SW 1271 (cell line): ENCODE measurements at regions not wholly inside any gene's neighbourhood (a gene's known extent, or its start where the extent isn't known, plus 50 kb on each side); places are given as distances from the start of the nearest gene placed in this dataset.

Experiments
- DNase-seq, 2 experiments: peaks; one replicate each; lab custom pipeline; 2025; lab: John Stamatoyannopoulos, UW

- DNase-seq = no peak
Observed at GRCh38 chr6:54440549-54440948, 132.3 kb downstream of the TINAG start.

DNA sequence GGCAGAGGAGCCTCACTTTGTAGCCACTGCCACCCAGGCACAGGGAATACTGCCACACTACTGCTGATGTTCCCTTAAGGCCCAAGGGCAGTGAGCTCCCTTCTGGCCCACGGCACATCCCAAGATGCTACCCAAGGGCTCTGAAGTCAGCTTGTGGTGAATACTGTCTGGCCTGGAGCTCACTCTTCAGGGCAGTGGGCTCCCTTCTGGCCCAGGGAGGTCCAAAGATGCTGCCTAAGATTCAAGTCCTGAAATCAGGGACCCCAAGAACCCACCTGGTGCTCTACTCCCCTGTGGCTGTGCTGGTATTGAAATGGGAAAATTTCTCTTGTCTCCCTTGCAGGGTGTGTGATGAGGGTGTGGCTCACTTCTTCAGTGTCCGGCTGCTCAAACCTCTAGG, 132.8 kb downstream of the TINAG start:
- no peak for DNase-seq

DNA sequence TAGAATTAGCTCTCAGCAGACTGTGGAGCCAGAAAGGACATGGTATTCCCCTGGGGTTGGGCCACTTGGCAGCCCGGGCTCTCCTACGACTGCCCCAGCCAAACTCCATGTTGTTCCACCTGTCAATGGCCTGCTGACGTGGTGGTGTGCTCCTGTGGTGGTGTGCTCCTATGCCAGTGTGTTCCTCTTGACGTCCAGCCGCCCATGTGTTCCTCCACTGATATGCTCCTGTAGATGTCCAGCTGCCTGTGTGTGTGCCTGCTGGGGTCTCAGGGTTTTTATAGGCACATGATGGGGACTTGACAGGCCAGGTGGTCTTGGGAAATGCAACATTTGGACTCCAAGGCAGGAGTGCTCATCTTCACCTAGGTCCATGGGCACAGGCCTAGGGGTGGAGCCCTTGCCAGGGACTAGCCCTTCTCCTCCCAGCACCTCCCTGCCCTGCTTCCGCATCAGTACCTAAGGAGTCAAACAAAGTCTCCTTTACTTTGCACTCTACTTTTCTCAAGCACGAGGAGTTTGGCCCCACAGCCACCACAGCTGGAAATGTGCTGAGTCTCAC, 133.5 kb downstream of the TINAG start:
- DNase-seq = no peak

GRCh38 chr6:54445207-54445606, 137.0 kb downstream of the TINAG start:
- no peak for DNase-seq

DNA sequence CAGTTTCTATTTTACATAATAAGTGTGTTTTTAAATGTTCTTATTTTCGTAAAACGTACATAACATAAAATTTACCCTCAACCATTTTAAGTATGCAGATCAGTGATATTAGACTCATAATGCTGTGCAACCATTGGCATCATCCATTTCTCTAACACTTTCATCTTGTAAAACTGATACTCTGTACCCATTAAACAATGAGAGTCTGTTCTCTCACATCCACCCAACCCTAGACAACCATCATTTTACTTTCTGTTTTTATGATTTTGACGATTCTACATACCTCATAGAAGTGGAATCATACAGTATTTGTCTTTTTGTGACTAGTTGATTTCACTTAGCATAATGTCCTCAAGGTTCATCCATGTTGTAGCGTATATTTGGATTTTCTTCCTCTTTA, 140.4 kb downstream of the TINAG start:
- no peak for DNase-seq

- DNase-seq = no peak
Observed at GRCh38 chr6:54451516-54451915, 143.3 kb downstream of the TINAG start.

- DNase-seq = no peak
Observed at GRCh38 chr6:54463354-54464024, 155.2 kb downstream of the TINAG start.

- no peak for DNase-seq
Observed at GRCh38 chr6:54465649-54466300, 157.5 kb downstream of the TINAG start.

GRCh38 chr6:54467384-54467783, 159.1 kb downstream of the TINAG start:
- no peak for DNase-seq

DNA sequence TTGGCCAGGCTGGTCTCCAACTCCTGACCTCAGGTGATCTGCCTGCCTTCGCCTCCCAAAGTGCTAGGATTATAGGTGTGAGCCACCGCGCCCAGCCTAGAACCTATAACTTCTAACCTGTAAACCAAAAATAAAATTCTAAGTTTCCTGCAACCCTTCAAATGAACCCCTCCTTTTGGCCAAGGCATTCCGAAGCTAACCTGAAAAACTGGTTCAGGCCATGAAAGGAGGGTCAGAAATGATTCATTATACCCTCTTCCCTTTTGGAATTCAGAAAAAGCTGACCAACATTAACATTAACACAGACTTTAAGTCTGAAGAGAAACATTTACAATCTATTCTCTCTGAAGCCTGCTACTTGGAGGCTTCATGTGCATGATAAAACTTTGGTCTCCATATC, 165.1 kb downstream of the TINAG start:
- DNase-seq = no peak

DNA sequence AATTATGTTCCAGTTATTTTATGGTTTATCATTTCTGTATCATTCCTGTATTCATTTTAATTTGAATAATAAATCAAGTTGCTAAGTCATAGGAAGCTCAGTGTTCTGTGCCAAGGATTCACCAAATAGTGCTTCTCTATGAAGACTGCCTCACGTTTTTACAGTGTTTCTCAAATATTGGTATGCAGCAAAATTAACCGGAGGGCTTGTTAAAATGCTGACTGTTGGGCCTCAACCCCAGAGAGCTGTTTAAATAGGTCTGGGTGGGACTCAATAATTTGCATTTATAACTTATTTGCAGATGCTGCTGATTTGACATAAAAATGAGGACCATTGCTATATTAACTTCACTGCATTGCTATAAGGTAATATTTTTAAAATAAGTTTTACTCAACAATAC, 166.7 kb downstream of the TINAG start:
- DNase-seq = no peak

DNA sequence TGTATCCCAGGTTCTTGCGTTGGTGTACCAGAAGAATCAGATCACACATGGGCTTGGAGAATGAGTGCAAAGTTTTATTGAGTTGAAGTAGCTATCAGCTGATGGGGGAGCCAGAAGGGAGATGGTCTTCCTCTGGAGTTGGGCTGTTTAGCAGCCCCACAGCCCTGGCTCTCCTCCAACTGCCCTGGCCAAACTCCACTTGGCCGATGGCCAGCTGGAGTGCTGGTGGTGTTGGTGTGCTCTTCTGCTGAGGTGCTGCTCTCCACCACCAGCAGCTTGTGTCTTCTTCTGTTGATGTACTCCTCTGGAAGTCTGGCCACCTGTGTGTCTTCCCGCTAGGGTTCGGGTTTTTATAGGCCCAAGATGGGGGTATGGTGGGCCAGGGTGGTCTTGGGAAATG, 172.8 kb downstream of the TINAG start:
- DNase-seq = no peak

DNA sequence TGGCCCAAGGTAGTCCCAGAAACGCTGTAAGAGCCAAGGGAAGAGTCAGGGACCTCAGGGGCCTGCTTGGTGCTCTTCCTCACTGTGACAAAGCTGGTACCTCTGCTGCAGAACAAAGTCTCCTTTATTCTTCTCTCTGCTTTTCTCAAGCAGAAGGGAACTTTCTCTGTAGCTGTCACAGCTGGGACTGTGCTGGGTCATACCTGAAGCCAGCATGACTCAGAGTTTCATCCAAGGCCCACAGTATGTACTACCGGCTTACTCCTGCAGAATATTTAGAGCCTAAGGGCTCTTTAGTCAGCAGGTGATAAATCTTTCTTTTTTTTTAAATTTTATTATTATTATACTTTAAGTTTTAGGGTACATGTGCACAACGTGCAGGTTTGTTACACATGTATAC, 183.2 kb downstream of the TINAG start:
- DNase-seq = no peak

DNA sequence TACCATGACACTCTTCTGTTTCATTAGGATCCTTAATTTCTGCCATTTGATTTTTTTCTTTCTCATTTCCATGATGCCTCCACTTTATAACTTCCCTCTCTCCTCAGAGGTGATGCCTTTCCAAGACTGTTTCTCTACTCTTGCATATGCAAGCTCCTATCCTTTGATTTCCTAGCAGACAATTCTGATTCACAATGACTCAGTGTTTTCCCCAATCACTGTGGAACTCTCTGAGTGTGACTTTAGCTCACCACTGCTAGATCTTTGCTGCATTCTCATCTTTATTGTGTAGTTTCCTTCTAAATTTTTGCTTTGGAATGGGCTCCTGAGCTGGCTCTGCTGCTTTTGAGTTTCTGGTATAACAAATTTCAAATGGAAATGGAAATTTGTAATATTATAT, 184.9 kb downstream of the TINAG start:
- DNase-seq = no peak

- no peak for DNase-seq
Observed at GRCh38 chr6:54503144-54503543, 194.9 kb downstream of the TINAG start.

DNA sequence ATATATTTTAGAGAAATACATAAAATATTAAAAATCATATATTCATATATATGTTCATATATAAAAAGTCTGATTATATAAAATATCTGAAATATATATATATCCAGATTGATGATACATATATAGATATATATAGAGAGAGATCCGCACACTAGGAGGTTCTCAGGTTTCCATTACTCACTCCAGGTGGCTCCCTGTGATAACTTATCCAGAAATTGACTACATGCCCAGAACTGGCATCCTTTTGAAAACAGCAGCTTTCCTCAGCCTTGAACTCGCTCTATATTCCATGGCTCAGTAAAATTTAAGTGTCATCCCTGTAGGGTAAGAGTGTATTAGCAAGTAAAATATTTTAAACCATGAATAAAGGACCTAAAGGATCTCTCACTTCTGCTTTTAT, 206.8 kb downstream of the TINAG start:
- no peak for DNase-seq

- DNase-seq = no peak
Observed at GRCh38 chr6:54515713-54516112, 207.5 kb downstream of the TINAG start.

GRCh38 chr6:54516321-54516720, 208.1 kb downstream of the TINAG start:
- DNase-seq = no peak

DNA sequence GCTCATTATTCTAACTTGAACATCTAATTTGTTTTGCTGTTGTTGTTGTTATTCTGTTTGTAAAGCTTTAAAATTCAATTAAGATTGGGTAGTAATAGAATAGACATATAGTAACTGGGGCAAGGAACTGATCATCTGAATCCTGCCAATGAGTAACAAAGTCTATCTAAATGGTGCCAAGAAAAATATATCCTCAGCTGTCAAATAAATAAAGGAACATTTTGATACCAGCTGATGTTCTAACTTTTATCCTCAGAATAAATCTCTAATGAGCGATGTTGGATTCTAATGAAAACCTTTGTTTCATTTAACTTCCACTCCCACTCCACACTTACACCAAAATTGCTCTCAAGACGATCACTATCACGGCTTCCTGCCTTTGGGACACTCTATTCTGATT, 210.9 kb downstream of the TINAG start:
- no peak for DNase-seq

DNA sequence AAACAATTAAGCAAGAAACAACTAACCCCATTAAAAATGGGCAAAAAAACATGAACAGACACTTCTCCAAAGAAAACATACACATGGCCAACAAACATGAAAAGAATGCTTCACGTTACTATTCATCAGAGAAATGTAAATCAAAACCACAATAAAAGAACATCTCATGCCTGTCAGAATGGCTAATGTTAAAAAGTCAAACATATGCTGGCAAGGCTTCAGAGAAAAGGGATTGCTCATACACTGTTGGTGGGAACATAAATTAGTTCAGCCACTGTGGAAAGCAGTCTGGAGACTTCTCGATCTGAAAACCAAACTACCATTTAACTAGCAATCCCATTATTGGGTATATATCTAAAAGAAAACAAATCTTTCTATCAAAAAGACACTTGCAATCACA, 217.5 kb downstream of the TINAG start:
- no peak for DNase-seq

- DNase-seq = no peak
Observed at GRCh38 chr6:54533567-54533966, 225.3 kb downstream of the TINAG start.

GRCh38 chr6:54535568-54535967, 227.3 kb downstream of the TINAG start:
- no peak for DNase-seq

DNA sequence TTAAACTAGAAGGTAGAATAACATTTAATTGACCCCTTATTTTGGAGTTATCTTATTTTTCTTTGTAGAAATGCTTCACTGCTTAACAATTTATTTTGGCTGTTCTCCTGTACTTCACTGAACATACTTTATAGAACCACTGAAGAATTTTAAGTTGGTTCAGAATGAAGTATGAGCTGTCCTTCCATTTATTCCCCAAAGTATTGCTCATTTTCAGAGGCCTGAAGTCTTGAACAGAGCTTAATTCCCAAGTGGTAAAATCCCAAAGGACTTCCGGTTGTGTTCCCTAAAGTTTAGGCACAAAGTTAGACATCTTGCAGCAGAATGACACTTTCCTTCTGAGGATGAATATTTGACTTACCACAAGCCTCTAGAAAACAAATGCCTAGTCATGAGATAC, 233.3 kb downstream of the TINAG start:
- DNase-seq = no peak

GRCh38 chr6:54559136-54559535, 250.9 kb downstream of the TINAG start:
- DNase-seq = no peak
